Adipocyte (in vitro differentiated cells): ENCODE measurements at regions not wholly inside any gene's neighbourhood (a gene's known extent, or its start where the extent isn't known, plus 50 kb on each side); places are given as distances from the start of the nearest gene placed in this dataset.
"Not testable (repeated sequence)": the region's sequence is repeated elsewhere in the genome, so short reads cannot be mapped to it uniquely, and the experiment has no call there.

Source experiments
- DNase-seq: peaks from one replicate; pipeline ENCODE4 v3.0.0-alpha.2; 2015; ENCODE audit warnings: low read depth
- H3K27me3 ChIP-seq: replicated peaks from 2 replicates; pipeline ENCODE4 v1.7.0; 2013; ENCODE audit warnings: mild to moderate bottlenecking, low read length, moderate library complexity; ENCODE audit not compliant: control insufficient read depth, insufficient read depth
- H3K36me3 ChIP-seq: 2 replicates; pipeline ENCODE4 v1.7.0; 2013; ENCODE audit warnings: low read length, mild to moderate bottlenecking, moderate library complexity; ENCODE audit not compliant: control insufficient read depth, insufficient read depth, severe bottlenecking
- H3K4me1 ChIP-seq: 2 replicates; pipeline ENCODE4 v1.7.0; 2013; ENCODE audit warnings: mild to moderate bottlenecking, low read length, moderate library complexity; ENCODE audit not compliant: control insufficient read depth, insufficient read depth
- H3K4me3 ChIP-seq: 2 replicates; pipeline ENCODE4 v1.7.0; 2013; ENCODE audit warnings: mild to moderate bottlenecking, low read length, moderate library complexity
- H3K9ac ChIP-seq: 2 replicates; pipeline ENCODE4 v1.7.0; 2013; ENCODE audit warnings: mild to moderate bottlenecking, low read length, moderate library complexity
- H3K9me3 ChIP-seq: 2 replicates; pipeline ENCODE4 v1.7.0; 2013; ENCODE audit warnings: mild to moderate bottlenecking, low read length, moderate library complexity; ENCODE audit not compliant: control insufficient read depth

DNA sequence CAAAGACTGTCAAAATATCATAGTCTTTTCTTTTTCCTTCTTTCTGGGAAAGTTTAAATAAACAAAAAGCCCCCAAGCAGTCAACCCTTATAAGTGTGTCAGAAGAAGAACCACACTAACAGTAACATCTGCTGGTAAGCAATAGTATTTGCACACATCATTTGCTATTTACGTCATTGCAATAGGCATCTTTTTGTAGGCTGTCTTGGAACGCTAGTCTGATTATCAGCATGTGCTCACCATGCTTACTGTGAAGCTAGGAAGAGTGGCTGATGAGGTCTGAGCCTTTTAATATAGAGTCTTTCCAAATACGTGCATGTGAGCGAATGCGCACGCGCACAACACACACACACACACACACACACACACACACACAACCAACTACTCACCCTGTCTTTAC is 599.0 kb upstream of the TPK1 start:
- Histone ChIP-seq H3K9ac (no peak overlapping the region), H3K9me3 (peaks cover 7% of the 10 kb centered on the region), H3K27me3 (no peaks in the 10 kb centered on the region), H3K36me3 (no peaks in the 10 kb centered on the region), H3K4me1 (no peaks in the 10 kb centered on the region), H3K4me3 (no peak overlapping the region)
- DNase-seq = no peak

DNA sequence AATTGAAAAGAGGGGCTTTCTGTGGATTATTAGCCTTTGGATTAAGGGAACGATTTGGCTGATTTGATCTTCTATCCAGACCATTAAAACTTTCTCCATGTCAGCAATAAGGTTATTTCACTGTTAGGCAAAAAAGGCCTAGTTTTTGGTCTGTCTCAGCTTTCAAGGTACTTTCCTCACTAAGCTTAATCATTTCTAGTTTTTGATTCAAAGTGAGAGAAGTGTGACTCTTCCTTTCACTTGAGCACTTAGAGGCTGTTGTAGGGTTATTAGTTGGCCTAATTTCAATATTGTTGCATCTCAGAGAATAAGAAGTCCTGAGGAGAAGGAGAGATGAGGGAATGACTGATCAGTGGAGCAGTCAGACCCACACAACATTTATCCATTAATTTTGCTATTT is 596.0 kb upstream of the TPK1 start:
- Histone ChIP-seq H3K27me3 (no peaks in the 10 kb centered on the region), H3K4me3 (no peak overlapping the region), H3K36me3 (no peaks in the 10 kb centered on the region), H3K9ac (no peak overlapping the region), H3K4me1 (no peaks in the 10 kb centered on the region), H3K9me3 (peaks cover 10% of the 10 kb centered on the region)
- no peak for DNase-seq

DNA sequence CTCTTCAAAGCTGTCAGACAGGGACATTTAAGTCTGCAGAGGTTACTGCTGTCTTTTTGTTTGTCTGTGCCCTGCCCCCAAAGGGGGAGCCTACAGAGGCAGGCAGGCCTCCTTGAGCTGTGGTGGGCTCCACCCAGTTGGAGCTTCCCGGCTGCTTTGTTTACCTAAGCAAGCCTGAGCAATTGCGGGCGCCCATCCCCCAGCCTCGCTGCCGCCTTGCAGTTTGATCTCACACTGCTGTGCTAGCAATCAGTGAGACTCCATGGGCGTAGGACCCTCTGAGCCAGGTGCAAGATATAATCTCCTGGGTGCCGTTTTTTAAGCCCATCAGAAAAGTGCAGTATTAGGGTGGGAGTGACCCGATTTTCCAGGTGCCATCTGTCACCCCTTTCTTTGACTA is 582.6 kb upstream of the TPK1 start:
- H3K9ac ChIP-seq, H3K4me3 ChIP-seq, H3K9me3 ChIP-seq, DNase-seq, H3K36me3 ChIP-seq, H3K4me1 ChIP-seq, H3K27me3 ChIP-seq: not testable (repeated sequence)

DNA sequence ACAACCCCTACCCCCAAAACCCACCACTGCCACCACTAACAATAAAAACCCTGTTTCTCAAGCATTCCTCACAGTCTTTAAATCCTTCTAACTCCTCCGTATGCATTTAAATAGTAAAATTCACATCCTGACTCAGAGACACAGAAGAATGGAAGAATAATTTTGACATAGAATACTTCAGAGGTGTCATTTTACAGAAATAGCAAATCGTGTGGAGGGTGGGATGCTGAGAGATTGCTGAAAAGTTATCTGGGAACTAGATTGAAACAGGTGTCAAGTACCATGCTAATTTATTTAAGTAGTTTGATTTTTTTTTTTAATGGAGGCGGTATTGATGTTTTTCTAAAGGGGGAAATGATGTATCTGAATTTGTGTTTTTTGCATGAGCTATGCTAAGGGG is 575.2 kb upstream of the TPK1 start:
- H3K36me3 ChIP-seq = no peaks in the 10 kb centered on the region
- DNase-seq = no peak
- H3K4me1 ChIP-seq = no peaks in the 10 kb centered on the region
- H3K27me3 ChIP-seq = no peaks in the 10 kb centered on the region
- H3K4me3 ChIP-seq = no peak overlapping the region
- H3K9ac ChIP-seq = no peak overlapping the region
- no peaks in the 10 kb centered on the region for H3K9me3 ChIP-seq

DNA sequence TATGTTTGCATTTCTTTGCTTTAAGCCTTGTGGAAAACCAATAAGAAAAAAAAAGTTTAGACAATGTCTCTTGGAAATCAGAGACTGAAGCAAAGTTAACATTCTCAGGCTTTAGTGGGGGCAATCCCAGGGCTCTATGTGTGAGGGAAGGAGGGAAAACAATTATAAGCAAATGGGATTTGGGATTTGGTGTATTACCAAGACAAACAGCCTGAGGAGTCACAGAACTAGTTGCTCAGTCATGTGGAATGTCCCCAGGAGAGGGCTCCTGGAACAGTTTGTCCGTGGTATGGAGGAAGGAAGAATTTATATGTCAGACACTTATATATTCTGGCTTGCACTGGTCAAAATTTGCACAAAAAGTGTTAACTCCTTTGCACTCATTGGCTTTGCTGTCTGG is 562.9 kb upstream of the TPK1 start:
- H3K4me3 ChIP-seq = no peak overlapping the region
- no peaks in the 10 kb centered on the region for H3K4me1 ChIP-seq
- DNase-seq = no peak
- no peaks in the 10 kb centered on the region for H3K27me3 ChIP-seq
- no peak overlapping the region for H3K9ac ChIP-seq
- peaks cover 4% of the 10 kb centered on the region for H3K9me3 ChIP-seq
- no peaks in the 10 kb centered on the region for H3K36me3 ChIP-seq

DNA sequence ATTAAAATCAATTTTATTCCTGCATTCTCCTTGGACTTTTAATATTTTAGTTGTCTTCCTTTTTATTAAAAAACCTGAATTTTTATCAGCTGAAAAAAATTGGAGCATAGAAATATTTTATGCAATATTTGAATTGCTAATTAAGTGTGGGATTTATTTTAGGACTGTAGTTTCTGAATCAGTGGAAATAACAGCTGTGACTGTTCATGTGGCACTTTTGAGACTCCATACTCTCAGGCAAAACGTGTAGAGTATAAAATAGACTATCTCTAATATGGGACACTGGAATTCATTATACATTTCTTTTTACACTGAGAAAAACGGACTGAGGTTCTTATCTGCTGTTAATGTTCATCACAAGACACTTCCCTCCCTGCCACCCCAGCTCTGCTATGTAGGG is 558.3 kb upstream of the TPK1 start:
- H3K4me1 ChIP-seq = no peaks in the 10 kb centered on the region
- no peaks in the 10 kb centered on the region for H3K36me3 ChIP-seq
- no peaks in the 10 kb centered on the region for H3K27me3 ChIP-seq
- no peak for DNase-seq
- no peak overlapping the region for H3K9ac ChIP-seq
- H3K9me3 ChIP-seq = no peaks in the 10 kb centered on the region
- H3K4me3 ChIP-seq = no peak overlapping the region

DNA sequence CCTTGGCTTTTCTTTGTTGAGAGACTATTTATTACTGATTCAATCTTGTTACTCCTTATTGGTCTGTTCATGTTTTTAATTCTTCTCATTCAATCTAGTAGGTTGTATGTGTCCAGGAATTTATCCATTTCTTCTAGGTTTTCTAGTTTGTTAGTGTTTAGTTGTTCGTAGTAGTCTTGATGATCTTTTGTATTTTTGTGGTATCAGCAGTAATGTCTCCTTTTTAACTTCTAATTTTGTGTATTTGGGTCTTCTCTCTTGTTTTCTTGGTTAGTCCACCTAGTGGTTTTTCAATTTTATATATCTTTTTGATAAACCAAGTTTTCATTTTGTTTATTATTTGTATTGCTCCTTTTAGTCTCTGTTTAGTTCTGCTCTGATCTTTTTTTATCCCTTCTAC is 546.9 kb upstream of the TPK1 start:
- Histone ChIP-seq H3K9ac (no peak overlapping the region), H3K9me3 (peaks cover 21% of the 10 kb centered on the region), H3K36me3 (no peaks in the 10 kb centered on the region), H3K4me1 (no peaks in the 10 kb centered on the region), H3K27me3 (no peaks in the 10 kb centered on the region), H3K4me3 (no peak overlapping the region)
- DNase-seq = no peak

DNA sequence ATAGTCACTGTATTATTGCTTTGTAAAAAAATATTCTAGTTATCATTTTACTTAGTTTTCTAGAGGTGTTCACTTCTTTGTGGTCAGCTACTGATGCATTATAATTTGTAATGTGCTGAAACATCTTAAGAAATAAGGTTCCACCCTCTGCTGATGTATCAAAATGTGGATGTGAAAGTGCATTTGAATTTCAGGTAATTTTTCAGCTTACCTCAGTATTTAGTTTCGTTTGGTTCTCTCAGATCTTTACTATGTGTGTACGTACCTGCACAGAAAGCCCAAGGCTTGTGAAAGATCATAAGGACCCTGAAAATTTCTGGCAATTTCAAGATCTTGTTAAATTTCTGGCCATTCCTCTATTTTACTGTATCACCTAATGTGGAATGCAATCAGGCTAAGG is 542.3 kb upstream of the TPK1 start:
- no peaks in the 10 kb centered on the region for H3K36me3 ChIP-seq
- no peaks in the 10 kb centered on the region for H3K4me1 ChIP-seq
- DNase-seq = no peak
- no peaks in the 10 kb centered on the region for H3K27me3 ChIP-seq
- H3K4me3 ChIP-seq = no peak overlapping the region
- no peak overlapping the region for H3K9ac ChIP-seq
- H3K9me3 ChIP-seq = peaks cover 16% of the 10 kb centered on the region

DNA sequence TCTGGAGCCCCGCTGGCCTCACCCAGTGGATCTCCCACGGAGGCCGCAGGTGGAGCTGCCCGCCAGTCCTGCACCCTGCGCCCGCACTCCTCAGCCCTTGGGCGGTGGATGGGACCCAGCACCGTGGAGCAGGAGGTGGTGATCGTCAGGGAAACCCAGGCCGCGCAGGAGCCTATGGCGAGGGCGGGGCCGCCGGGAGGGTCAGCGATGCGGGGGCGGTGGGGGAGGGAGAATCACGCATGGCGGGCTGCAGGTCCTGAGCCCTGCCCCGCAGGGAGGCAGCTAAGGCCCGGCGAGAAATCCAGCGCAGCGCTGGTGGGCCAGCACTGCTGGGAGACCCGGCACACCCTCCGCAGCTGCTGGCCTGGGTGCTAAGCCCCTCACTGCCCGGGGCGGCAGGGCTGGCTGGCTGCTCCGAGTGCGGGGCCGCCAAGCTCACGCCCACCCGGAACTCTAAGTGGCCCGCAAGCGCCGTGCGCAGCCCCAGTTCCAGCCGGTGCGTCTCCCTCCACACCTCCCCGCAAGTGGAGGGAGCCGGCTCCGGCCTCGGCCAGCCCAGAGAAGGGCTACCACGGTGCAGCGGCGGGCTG is 524.8 kb upstream of the TPK1 start:
- no peak for DNase-seq
- H3K9ac ChIP-seq = no peak overlapping the region
- H3K9me3 ChIP-seq = no peaks in the 10 kb centered on the region
- H3K36me3 ChIP-seq = no peaks in the 10 kb centered on the region
- H3K4me1 ChIP-seq = no peaks in the 10 kb centered on the region
- no peak overlapping the region for H3K4me3 ChIP-seq
- no peaks in the 10 kb centered on the region for H3K27me3 ChIP-seq

DNA sequence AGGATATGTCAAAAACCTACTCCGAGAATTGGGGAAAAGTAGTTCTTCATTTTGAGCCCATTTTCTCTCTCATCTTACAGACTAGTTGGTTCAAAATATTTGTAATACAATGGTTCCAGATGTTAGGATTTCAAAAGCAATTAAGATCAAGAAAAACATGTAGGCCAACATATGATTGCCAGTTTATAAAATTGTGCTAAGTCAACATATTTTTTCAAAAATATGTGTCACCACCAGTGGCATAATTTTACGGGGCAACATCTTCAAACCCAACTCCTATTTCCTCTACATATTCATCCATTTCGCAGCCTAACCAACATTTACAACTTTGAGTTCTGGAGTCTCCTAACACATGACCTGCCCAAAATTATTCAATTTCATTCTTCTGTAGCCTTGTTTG is 514.5 kb upstream of the TPK1 start:
- H3K27me3 ChIP-seq = no peaks in the 10 kb centered on the region
- no peaks in the 10 kb centered on the region for H3K4me1 ChIP-seq
- H3K36me3 ChIP-seq = no peaks in the 10 kb centered on the region
- no peak for DNase-seq
- no peak overlapping the region for H3K4me3 ChIP-seq
- no peaks in the 10 kb centered on the region for H3K9me3 ChIP-seq
- no peak overlapping the region for H3K9ac ChIP-seq

DNA sequence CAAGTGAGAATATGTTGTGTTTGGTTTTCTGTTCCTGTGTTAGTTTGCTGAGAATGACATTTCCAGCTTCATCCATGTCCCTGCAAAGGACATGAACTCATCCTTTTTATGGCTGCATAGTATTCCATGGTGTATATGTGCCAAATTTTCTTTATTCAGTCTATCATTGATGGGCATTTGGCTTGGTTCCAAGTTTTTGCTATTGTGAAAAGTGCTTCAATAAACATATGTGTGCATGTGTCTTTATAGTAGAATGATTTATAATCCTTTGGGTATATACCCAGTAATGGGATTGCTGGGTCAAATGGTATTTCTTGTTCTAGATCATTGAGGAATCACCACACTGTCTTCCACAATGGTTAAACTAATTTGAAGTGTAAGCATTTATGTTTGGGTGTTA is 513.6 kb upstream of the TPK1 start:
- not testable (repeated sequence) for H3K4me3 ChIP-seq, H3K4me1 ChIP-seq, H3K36me3 ChIP-seq, H3K9me3 ChIP-seq, DNase-seq, H3K27me3 ChIP-seq, H3K9ac ChIP-seq

DNA sequence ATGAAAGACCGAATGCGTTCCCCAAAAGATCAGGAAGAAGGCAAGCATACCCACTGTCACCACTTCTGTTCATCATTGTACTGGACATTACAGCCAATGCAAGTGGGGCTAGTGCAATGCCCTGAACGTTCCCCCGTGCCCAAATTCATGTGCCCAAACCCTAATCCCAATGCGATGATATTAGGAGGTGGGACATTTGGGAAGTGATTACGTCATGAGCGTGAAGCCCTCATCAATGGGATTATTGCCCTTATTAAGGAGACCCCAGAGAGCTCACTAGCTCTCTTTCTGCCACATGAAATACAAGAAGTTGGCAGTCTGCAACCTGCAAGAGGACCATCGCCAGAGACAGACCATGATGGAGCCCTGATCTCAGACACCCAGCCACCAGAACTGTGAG is 511.4 kb upstream of the TPK1 start:
- no peak for DNase-seq
- Histone ChIP-seq H3K4me3 (no peak overlapping the region), H3K9ac (no peak overlapping the region), H3K36me3 (no peaks in the 10 kb centered on the region), H3K9me3 (no peaks in the 10 kb centered on the region), H3K27me3 (no peaks in the 10 kb centered on the region), H3K4me1 (no peaks in the 10 kb centered on the region)
